Psoas muscle (tissue), 7 donors: ENCODE measurements at regions not wholly inside any gene's neighbourhood (a gene's known extent, or its start where the extent isn't known, plus 50 kb on each side); places are given as distances from the start of the nearest gene placed in this dataset.

Source experiments
- ATAC-seq, 4 donors: fragments of 200-7000 bp; cut with Tn5 transposase; one replicate each; pipeline ENCODE4 v1.9.1; 2020; ENCODE audit warnings: moderate library complexity in 3 of 4, mild to moderate bottlenecking in 2 of 4
- DNase-seq, 2 donors: peaks; one replicate each; pipeline ENCODE4 v3.0.0-alpha.2; 2020
- H3K27ac ChIP-seq: fragments of 200-600 bp; one replicate; pipeline ENCODE4 v1.8.0; 2022
- H3K27me3 ChIP-seq, 3 donors: fragments of 200-600 bp in 1 of 3; one replicate each; pipeline versions ENCODE4 v1.6.1 to v1.8.0; 2013 to 2022; ENCODE audit warnings: low read length in 2 of 3, mild to moderate bottlenecking in 2 of 3, moderate library complexity in 1 of 3; ENCODE audit not compliant: insufficient read depth in 3 of 3
- H3K36me3 ChIP-seq, 2 donors: fragments of 200-600 bp in 1 of 2; one replicate each; pipeline versions ENCODE4 v1.6.1 to v1.8.0; 2013 to 2022; ENCODE audit warnings: low read depth in 1 of 2, mild to moderate bottlenecking in 1 of 2, moderate library complexity in 1 of 2; ENCODE audit not compliant: insufficient read depth in 1 of 2
- H3K4me1 ChIP-seq: fragments of 200-600 bp; one replicate; pipeline ENCODE4 v1.8.0; 2022
- H3K4me3 ChIP-seq: fragments of 200-600 bp; one replicate; pipeline ENCODE4 v1.8.0; 2022; ENCODE audit warnings: mild to moderate bottlenecking
- H3K9me3 ChIP-seq: fragments of 200-600 bp; one replicate; pipeline ENCODE4 v1.8.0; 2022
- WGBS, 3 donors: extraction: QIAGEN DNeasy Blood & Tissue Kit; methylation state at CpG; one replicate each; pipeline versions ENCODE4 v1.1.6 to v1.1.7; 2013; 5-methylcytosine and 5-hydroxymethylcytosine counted together
- intact Hi-C, 2 donors: fragments of 100-400 bp; cut with DNase I; formaldehyde crosslinking; loops; one replicate each; pipeline versions ENCODE4 v1.11.0 to v1.14.2; 2022
- TF ChIP-seq, protein P1 (sequence below): fragments of 200-600 bp; IDR thresholded peaks from one replicate; pipeline ENCODE4 v1.8.0; 2022; ENCODE audit warnings: antibody characterized with exemption
- donor health status: healthy with polysubstance abuse.
- donor health status: DM: no; HTN: no; CAD: no; lungs with moderate emphysema.
- donor health status: Bipolar disorder and iron deficiency.
- donor health status: healthy.
- donor health status: DM: yes; HTN: yes; CAD: no.
- donor health status: DM: no; HTN: no; CAD: no.
- donor health status: DM: yes; HTN: yes; CAD: no.

- ATAC-seq = no peak
- intact Hi-C loops = no loop called here
- H3K4me1 ChIP-seq = no peaks in the 10 kb centered on the region
- WGBS, 3 donors = 58 to 70% (median 65%) methylated on average over 3 of the region's 3 CpGs
- no peak overlapping the region for H3K27ac ChIP-seq
- H3K9me3 ChIP-seq = no peaks in the 10 kb centered on the region
- DNase-seq = no peak
- TF ChIP-seq, protein P1, sequence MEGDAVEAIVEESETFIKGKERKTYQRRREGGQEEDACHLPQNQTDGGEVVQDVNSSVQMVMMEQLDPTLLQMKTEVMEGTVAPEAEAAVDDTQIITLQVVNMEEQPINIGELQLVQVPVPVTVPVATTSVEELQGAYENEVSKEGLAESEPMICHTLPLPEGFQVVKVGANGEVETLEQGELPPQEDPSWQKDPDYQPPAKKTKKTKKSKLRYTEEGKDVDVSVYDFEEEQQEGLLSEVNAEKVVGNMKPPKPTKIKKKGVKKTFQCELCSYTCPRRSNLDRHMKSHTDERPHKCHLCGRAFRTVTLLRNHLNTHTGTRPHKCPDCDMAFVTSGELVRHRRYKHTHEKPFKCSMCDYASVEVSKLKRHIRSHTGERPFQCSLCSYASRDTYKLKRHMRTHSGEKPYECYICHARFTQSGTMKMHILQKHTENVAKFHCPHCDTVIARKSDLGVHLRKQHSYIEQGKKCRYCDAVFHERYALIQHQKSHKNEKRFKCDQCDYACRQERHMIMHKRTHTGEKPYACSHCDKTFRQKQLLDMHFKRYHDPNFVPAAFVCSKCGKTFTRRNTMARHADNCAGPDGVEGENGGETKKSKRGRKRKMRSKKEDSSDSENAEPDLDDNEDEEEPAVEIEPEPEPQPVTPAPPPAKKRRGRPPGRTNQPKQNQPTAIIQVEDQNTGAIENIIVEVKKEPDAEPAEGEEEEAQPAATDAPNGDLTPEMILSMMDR = no peak
- no peak overlapping the region for H3K4me3 ChIP-seq
- no peaks in the 10 kb centered on the region for H3K36me3 ChIP-seq
- H3K27me3 ChIP-seq = no peaks in the 10 kb centered on the region
Observed at GRCh38 chrX:128846385-128846784, 676.9 kb downstream of the SMARCA1 start.

GRCh38 chrX:128818690-128819089 is 704.6 kb downstream of the SMARCA1 start:
- WGBS, 3 donors = 74 to 94% (median 93%) methylated on average over 5 of the region's 5 CpGs
- no peak overlapping the region for H3K27ac ChIP-seq
- DNase-seq (no peak), ATAC-seq (no peak)
- no peaks in the 10 kb centered on the region for H3K36me3 ChIP-seq
- TF ChIP-seq, protein P1 = no peak
- no peak overlapping the region for H3K4me3 ChIP-seq
- H3K9me3 ChIP-seq = no peaks in the 10 kb centered on the region
- no peaks in the 10 kb centered on the region for H3K4me1 ChIP-seq
- no peaks in the 10 kb centered on the region for H3K27me3 ChIP-seq
- intact Hi-C loops = no loop called here

- H3K4me1 ChIP-seq = no peaks in the 10 kb centered on the region
- no peak overlapping the region for H3K4me3 ChIP-seq
- no peak overlapping the region for H3K27ac ChIP-seq
- no peaks in the 10 kb centered on the region for H3K9me3 ChIP-seq
- 5 to 19% (median 16%) methylated on average over 3 of the region's 3 CpGs for WGBS, 3 donors
- intact Hi-C loops = no loop called here
- no peak for DNase-seq
- TF ChIP-seq, protein P1 = no peak
- no peaks in the 10 kb centered on the region for H3K27me3 ChIP-seq
- no peaks in the 10 kb centered on the region for H3K36me3 ChIP-seq
- no peak for ATAC-seq
Observed at GRCh38 chrX:128816919-128817318, 706.4 kb downstream of the SMARCA1 start.

DNA sequence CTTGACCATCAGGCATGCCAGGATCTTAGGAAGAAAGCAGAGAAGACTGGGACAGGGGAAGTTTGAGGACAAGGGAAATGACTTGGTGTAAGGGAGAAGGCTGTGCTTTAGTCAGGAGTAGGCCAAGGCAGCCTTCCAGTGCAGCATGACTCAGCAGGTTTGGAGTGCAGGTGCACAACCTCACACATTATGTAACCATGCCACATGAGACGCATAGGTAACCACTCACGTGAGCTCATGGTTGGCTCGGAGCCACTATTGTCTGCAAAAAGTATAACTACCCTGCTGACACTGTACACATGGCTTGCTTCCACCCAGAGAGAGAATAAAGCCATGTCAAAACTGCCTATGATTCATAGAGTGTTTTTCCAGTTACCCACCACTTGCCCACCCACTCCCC is 715.9 kb downstream of the SMARCA1 start:
- no peaks in the 10 kb centered on the region for H3K27me3 ChIP-seq
- WGBS, 3 donors = 72 to 93% (median 87%) methylated on average over 3 of the region's 3 CpGs
- DNase-seq (no peak), ATAC-seq (no peak)
- peaks cover 9% of the 10 kb centered on the region for H3K9me3 ChIP-seq
- H3K27ac ChIP-seq = no peak overlapping the region
- intact Hi-C loops = no loop called here
- H3K4me3 ChIP-seq = no peak overlapping the region
- H3K36me3 ChIP-seq = no peaks in the 10 kb centered on the region
- TF ChIP-seq, protein P1 = no peak
- H3K4me1 ChIP-seq = no peaks in the 10 kb centered on the region

- ATAC-seq = no peak
- no peak for DNase-seq
- TF ChIP-seq, protein P1 = no peak
Observed at GRCh38 chrX:128805236-128805635, 718.1 kb downstream of the SMARCA1 start.

More at GRCh38 chrX:128805236-128805635, 718.1 kb downstream of the SMARCA1 start:
- no peaks in the 10 kb centered on the region for H3K4me1 ChIP-seq
- H3K9me3 ChIP-seq = peaks cover 9% of the 10 kb centered on the region
- no peaks in the 10 kb centered on the region for H3K36me3 ChIP-seq
- no peak overlapping the region for H3K4me3 ChIP-seq
- 46 to 81% (median 69%) methylated on average over 2 of the region's 2 CpGs for WGBS, 3 donors
- H3K27ac ChIP-seq = no peak overlapping the region
- intact Hi-C loops = no loop called here
- H3K27me3 ChIP-seq = no peaks in the 10 kb centered on the region
